ENCODE measurements at regions not wholly inside any gene's neighbourhood (a gene's known extent, or its start where the extent isn't known, plus 50 kb on each side); places are given as distances from the start of the nearest gene placed in this dataset.

- TF ChIP-seq POU6F1 (CRISPR knock-in tag; IDR thresholded peaks at IDR 0.05; ENCODE audit: borderline replicate concordance, low read depth) (no peak), ESRRG (CRISPR knock-in tag; IDR thresholded peaks at IDR 0.05) (no peak), TCF4 (CRISPR knock-in tag; IDR thresholded peaks at IDR 0.05; ENCODE audit: borderline replicate concordance) (no peak), ZNF8 (CRISPR knock-in tag; IDR thresholded peaks at IDR 0.05) (no peak), SNAI2 (CRISPR knock-in tag; IDR thresholded peaks at IDR 0.05) (no peak), OSR1 (CRISPR knock-in tag; IDR thresholded peaks at IDR 0.05) (no peak), BACH2 (CRISPR knock-in tag; IDR thresholded peaks at IDR 0.05; ENCODE audit: borderline replicate concordance) (no peak), GLIS3 (CRISPR knock-in tag; IDR thresholded peaks at IDR 0.05) (no peak), ISL1 (CRISPR knock-in tag; IDR thresholded peaks at IDR 0.05) (no peak)
Measured at GRCh38 chr20:48006036-48006833, 221.0 kb upstream of the SULF2 start (continued).

- TF ChIP-seq TCF4 (CRISPR knock-in tag; IDR thresholded peaks at IDR 0.05; ENCODE audit: borderline replicate concordance): no peak
- no peak for TF ChIP-seq OSR1 (CRISPR knock-in tag; IDR thresholded peaks at IDR 0.05)
- TF ChIP-seq CSDC2 (CRISPR knock-in tag; IDR thresholded peaks at IDR 0.05): no peak
- no peak for TF ChIP-seq ZFP3 (CRISPR knock-in tag; IDR thresholded peaks at IDR 0.05)
- no peak for TF ChIP-seq ZNF565 (CRISPR knock-in tag; conservative IDR thresholded peaks at IDR 0.05; ENCODE audit: low read depth)
- no peak for TF ChIP-seq GLIS3 (CRISPR knock-in tag; IDR thresholded peaks at IDR 0.05)
- TF ChIP-seq BACH2 (CRISPR knock-in tag; IDR thresholded peaks at IDR 0.05; ENCODE audit: borderline replicate concordance): no peak
- TF ChIP-seq CREB5 (CRISPR knock-in tag; IDR thresholded peaks at IDR 0.05; ENCODE audit: low read depth): no peak
- no peak for TF ChIP-seq ISL1 (CRISPR knock-in tag; IDR thresholded peaks at IDR 0.05)
- TF ChIP-seq PPARA (CRISPR knock-in tag; IDR thresholded peaks at IDR 0.05; ENCODE audit: borderline replicate concordance): no peak
- no peak for TF ChIP-seq ZNF8 (CRISPR knock-in tag; IDR thresholded peaks at IDR 0.05)
- TF ChIP-seq ESRRG (CRISPR knock-in tag; IDR thresholded peaks at IDR 0.05): no peak
- ATAC-seq: no peak
Measured at GRCh38 chr20:48003021-48003420, 217.7 kb upstream of the SULF2 start.

GRCh38 chr20:48002517-48002970, 217.3 kb upstream of the SULF2 start:
- no peak for ATAC-seq
- TF ChIP-seq OSR1 (CRISPR knock-in tag; IDR thresholded peaks at IDR 0.05): no peak
- TF ChIP-seq BACH2 (CRISPR knock-in tag; IDR thresholded peaks at IDR 0.05; ENCODE audit: borderline replicate concordance): no peak
- no peak for TF ChIP-seq TSHZ2 (CRISPR knock-in tag; IDR thresholded peaks at IDR 0.05)
- TF ChIP-seq PATZ1 (CRISPR knock-in tag; IDR thresholded peaks at IDR 0.05; ENCODE audit: borderline replicate concordance): no peak
- no peak for TF ChIP-seq ZC3H10 (CRISPR knock-in tag; IDR thresholded peaks at IDR 0.05)
- no peak for TF ChIP-seq ARNTL (CRISPR knock-in tag; IDR thresholded peaks at IDR 0.05; ENCODE audit: borderline replicate concordance, low read depth)
- no peak for TF ChIP-seq CSRNP3 (CRISPR knock-in tag; IDR thresholded peaks at IDR 0.05)
- no peak for TF ChIP-seq CSDC2 (CRISPR knock-in tag; IDR thresholded peaks at IDR 0.05)
- TF ChIP-seq PPARA (CRISPR knock-in tag; IDR thresholded peaks at IDR 0.05; ENCODE audit: borderline replicate concordance): no peak
- no peak for TF ChIP-seq GLIS3 (CRISPR knock-in tag; IDR thresholded peaks at IDR 0.05)
- TF ChIP-seq SNAI2 (CRISPR knock-in tag; IDR thresholded peaks at IDR 0.05): no peak
- no peak for TF ChIP-seq ISL1 (CRISPR knock-in tag; IDR thresholded peaks at IDR 0.05)
- no peak for TF ChIP-seq ZFP30 (CRISPR knock-in tag; IDR thresholded peaks at IDR 0.05)
- TF ChIP-seq TOX (CRISPR knock-in tag; IDR thresholded peaks at IDR 0.05; ENCODE audit: borderline replicate concordance): no peak
- TF ChIP-seq CREB5 (CRISPR knock-in tag; IDR thresholded peaks at IDR 0.05; ENCODE audit: low read depth): no peak

All from SK-N-SH treated with all-trans-retinoic acid at 6 μM for 48 hours (cell line).